GM23248 (cell line): ENCODE measurements at regions not wholly inside any gene's neighbourhood (a gene's known extent, or its start where the extent isn't known, plus 50 kb on each side); places are given as distances from the start of the nearest gene placed in this dataset.
A peak's percentile ranks its signal among the peaks of the same experiment; 100 is the strongest.

ENCODE experiments used
- DNase-seq: peaks from one replicate; pipeline ENCODE4 v3.0.0-alpha.2; 2015
- H2AFZ ChIP-seq: fragments of 200-600 bp; sonication (generic); 2 replicates; pipeline ENCODE4 v1.6.1; 2016; ENCODE audit warnings: antibody characterized with exemption
- H3F3A ChIP-seq: fragments of 200-600 bp; sonication (generic); 2 replicates; pipeline ENCODE4 v1.6.1; 2016; ENCODE audit warnings: mild to moderate bottlenecking, antibody characterized with exemption, mixed run types; ENCODE audit not compliant: insufficient read depth
- H3K27ac ChIP-seq: fragments of 200-600 bp; sonication (generic); 2 replicates; pipeline ENCODE4 v1.5.1; 2016; ENCODE audit warnings: mild to moderate bottlenecking
- H3K27me3 ChIP-seq: fragments of 200-600 bp; sonication (generic); replicated peaks from 2 replicates; pipeline ENCODE4 v1.6.1; 2016; ENCODE audit warnings: mild to moderate bottlenecking; ENCODE audit not compliant: insufficient read depth
- H3K36me3 ChIP-seq: fragments of 200-600 bp; sonication (generic); 2 replicates; pipeline ENCODE4 v1.6.1; 2016; ENCODE audit warnings: low read depth, mild to moderate bottlenecking
- H3K4me1 ChIP-seq: fragments of 200-600 bp; sonication (generic); 2 replicates; pipeline ENCODE4 v1.6.1; 2016; ENCODE audit warnings: mild to moderate bottlenecking; ENCODE audit not compliant: insufficient read depth
- H3K4me2 ChIP-seq: fragments of 200-600 bp; sonication (generic); one replicate; pipeline ENCODE4 v1.6.1; 2016; ENCODE audit warnings: mild to moderate bottlenecking; ENCODE audit not compliant: unreplicated experiment
- H3K4me3 ChIP-seq: fragments of 200-600 bp; sonication (generic); 2 replicates; pipeline ENCODE4 v1.5.1; 2016; ENCODE audit warnings: mild to moderate bottlenecking
- H3K79me2 ChIP-seq: fragments of 200-600 bp; sonication (generic); 2 replicates; pipeline ENCODE4 v1.6.1; 2016; ENCODE audit warnings: mild to moderate bottlenecking; ENCODE audit not compliant: insufficient read depth
- H3K9ac ChIP-seq: fragments of 200-600 bp; sonication (generic); 2 replicates; pipeline ENCODE4 v1.6.1; 2016; ENCODE audit warnings: mild to moderate bottlenecking
- H3K9me2 ChIP-seq: fragments of 200-600 bp; sonication (generic); 2 replicates; pipeline ENCODE4 v1.6.1; 2016; ENCODE audit warnings: mixed run types, mild to moderate bottlenecking, moderate library complexity; ENCODE audit not compliant: insufficient read depth
- H3K9me3 ChIP-seq: fragments of 200-600 bp; sonication (generic); one replicate; pipeline ENCODE4 v1.6.1; 2017; ENCODE audit warnings: low read depth
- H4K20me1 ChIP-seq: fragments of 200-600 bp; sonication (generic); 2 replicates; pipeline ENCODE4 v1.6.0; 2016; ENCODE audit not compliant: insufficient read depth
- EZH2 ChIP-seq: fragments of 200-600 bp; sonication (generic); IDR thresholded peaks from 2 replicates; pipeline ENCODE4 v1.6.1; 2018; ENCODE audit warnings: antibody characterized with exemption, mild to moderate bottlenecking; ENCODE audit not compliant: insufficient read depth, poor library complexity, severe bottlenecking
- EZH2phosphoT487 ChIP-seq: fragments of 200-600 bp; sonication (generic); IDR thresholded peaks from 2 replicates; pipeline ENCODE4 v1.6.1; 2018; ENCODE audit warnings: antibody characterized with exemption, moderate library complexity, mild to moderate bottlenecking, low read depth; ENCODE audit not compliant: insufficient read depth
- WGBS, 2 experiments: methylation state at CpG; one replicate each; pipeline ENCODE4 v1.1.6; 2015 to 2017; ENCODE audit warnings: low lambda C conversion rate in 2 of 2, low coverage in 1 of 2; ENCODE audit errors: missing lambda C conversion rate in 2 of 2; 5-methylcytosine and 5-hydroxymethylcytosine counted together
- in situ Hi-C: fragments of 300-500 bp; cut with MboI; formaldehyde crosslinking; loops from 2 replicates; pipeline ENCODE4 v1.15.0; 2020

DNA sequence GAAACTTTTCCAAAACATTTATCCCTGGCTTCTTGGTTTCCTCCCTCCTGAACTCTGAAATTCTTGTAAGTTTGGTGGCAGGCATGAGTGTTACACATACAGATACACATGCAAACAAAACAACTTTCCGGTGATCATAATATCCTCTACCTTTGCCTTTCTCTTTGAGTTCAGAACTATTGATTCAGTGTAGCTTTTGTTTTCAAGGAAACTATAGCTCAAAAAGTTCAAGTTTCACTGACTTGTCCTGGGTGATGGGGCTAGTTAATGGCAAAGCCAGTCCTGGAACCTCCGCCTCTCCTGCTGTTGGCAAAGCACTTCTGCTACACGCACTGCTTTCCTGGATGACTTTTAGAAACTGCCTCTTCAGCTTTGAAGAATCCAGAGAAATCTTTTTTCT is 177.3 kb upstream of the FAT1 start:
- WGBS, 2 experiments = 95 to 98% methylated on average over 3 of the region's 3 CpGs
- in situ Hi-C loops = no loop called here
- Histone ChIP-seq H3K36me3 (no peaks in the 10 kb centered on the region), H3K9ac (0 out of 2 replicates have a peak overlapping the region, but pooled peaks have one; percentile 21), H3K79me2 (no peaks in the 10 kb centered on the region), H3K9me2 (no peaks in the 10 kb centered on the region), H3K27me3 (no peaks in the 10 kb centered on the region), H3K4me1 (peaks cover 23% of the 10 kb centered on the region), H3F3A (peaks cover 18% of the 10 kb centered on the region), H2AFZ (peak overlapping the region; percentile 23; the same call in 1 of the 2 replicates), H3K4me2 (no peak overlapping the region), H3K9me3 (no peaks in the 10 kb centered on the region), H3K4me3 (no peak overlapping the region), H4K20me1 (no peaks in the 10 kb centered on the region), H3K27ac (peak overlapping the region; percentile 52)
- DNase-seq = no peak
- TF ChIP-seq EZH2 (no peak), EZH2phosphoT487 (no peak)

DNA sequence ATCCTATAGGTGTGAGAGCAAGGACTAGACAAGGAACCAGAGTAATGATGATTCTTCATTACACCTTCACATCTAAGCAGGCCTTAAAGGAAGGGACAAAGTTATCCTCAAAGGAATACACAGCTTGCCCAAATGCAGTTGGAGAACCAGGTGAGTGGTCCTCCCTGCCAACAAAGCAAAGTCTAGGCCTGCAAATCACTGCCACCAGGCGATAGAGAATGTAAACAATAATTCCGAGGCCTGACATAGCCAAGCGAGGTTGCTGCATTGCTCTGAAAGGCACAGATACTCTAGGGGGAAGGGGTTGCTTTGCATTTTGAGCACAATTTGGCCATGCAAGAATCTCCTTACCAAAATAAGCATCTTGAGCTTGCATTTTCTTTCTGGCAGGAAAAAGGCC is 178.2 kb upstream of the FAT1 start:
- 92 to 94% methylated on average over 3 of the region's 3 CpGs for WGBS, 2 experiments
- no peak overlapping the region for H3K9ac ChIP-seq
- H3K79me2 ChIP-seq = no peaks in the 10 kb centered on the region
- H3K36me3 ChIP-seq = no peaks in the 10 kb centered on the region
- H3K9me3 ChIP-seq = no peaks in the 10 kb centered on the region
- in situ Hi-C loops = no loop called here
- no peak overlapping the region for H3K4me3 ChIP-seq
- peaks cover 18% of the 10 kb centered on the region for H3F3A ChIP-seq
- H3K27ac ChIP-seq = no peak overlapping the region
- peaks cover 23% of the 10 kb centered on the region for H3K4me1 ChIP-seq
- H3K4me2 ChIP-seq = no peak overlapping the region
- DNase-seq = no peak
- H3K27me3 ChIP-seq = no peaks in the 10 kb centered on the region
- no peaks in the 10 kb centered on the region for H4K20me1 ChIP-seq
- H2AFZ ChIP-seq = no peak overlapping the region
- TF ChIP-seq EZH2phosphoT487 (no peak), EZH2 (no peak)
- H3K9me2 ChIP-seq = no peaks in the 10 kb centered on the region

DNA sequence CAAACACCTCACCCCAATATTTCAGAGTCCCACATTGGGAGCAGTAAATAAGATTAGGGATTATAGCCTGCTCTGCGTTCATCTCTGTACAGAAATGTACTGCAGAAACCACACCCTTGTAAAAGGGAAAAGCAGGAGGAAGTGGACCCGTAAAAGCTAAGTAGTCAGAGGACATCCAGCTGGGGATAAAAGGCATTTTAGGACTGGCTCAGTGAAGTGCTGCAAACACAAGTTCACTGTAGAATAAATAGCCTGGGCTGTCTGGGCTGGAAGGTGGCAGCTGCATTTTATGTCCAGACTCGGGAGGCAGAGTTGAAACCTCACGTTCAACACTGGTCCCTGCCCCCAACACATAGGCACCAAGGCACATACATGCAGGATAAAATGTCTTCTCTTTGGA is 178.7 kb upstream of the FAT1 start:
- no peak overlapping the region for H3K4me2 ChIP-seq
- TF ChIP-seq EZH2phosphoT487 (no peak), EZH2 (no peak)
- H3K27me3 ChIP-seq = no peaks in the 10 kb centered on the region
- H3K9me2 ChIP-seq = no peaks in the 10 kb centered on the region
- H3K79me2 ChIP-seq = no peaks in the 10 kb centered on the region
- peaks cover 18% of the 10 kb centered on the region for H3F3A ChIP-seq
- no peak overlapping the region for H3K4me3 ChIP-seq
- no peak overlapping the region for H3K27ac ChIP-seq
- H3K36me3 ChIP-seq = no peaks in the 10 kb centered on the region
- no peak overlapping the region for H2AFZ ChIP-seq
- WGBS, 2 experiments = 84 to 85% methylated on average over 4 of the region's 4 CpGs
- no peak overlapping the region for H3K9ac ChIP-seq
- no peaks in the 10 kb centered on the region for H3K9me3 ChIP-seq
- no peak for DNase-seq
- in situ Hi-C loops = no loop called here
- H3K4me1 ChIP-seq = peaks cover 23% of the 10 kb centered on the region
- H4K20me1 ChIP-seq = no peaks in the 10 kb centered on the region

DNA sequence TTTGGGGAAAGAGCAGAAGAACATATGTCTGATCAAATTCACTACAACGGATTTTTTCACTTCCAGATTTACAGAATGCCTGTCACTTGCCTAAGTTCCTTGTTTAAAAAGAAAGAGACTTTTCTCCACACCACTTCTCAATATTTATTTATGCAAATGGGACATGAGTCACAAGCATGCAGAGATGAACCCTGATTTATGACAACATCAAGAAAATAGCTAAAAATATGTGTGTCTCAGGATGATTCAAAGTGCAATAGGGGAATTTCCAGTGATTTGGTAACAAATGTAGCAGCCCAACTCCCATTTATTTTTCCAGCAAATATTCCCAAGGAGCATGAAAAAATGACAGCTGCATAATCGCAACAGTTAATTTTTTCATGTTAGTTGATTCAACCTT is 180.4 kb upstream of the FAT1 start:
- no peaks in the 10 kb centered on the region for H3K9me3 ChIP-seq
- peak; percentile 90 for DNase-seq
- peak overlapping the region; percentile 55 for H3K27ac ChIP-seq
- H3K79me2 ChIP-seq = no peaks in the 10 kb centered on the region
- no peaks in the 10 kb centered on the region for H4K20me1 ChIP-seq
- no peak for TF ChIP-seq EZH2
- no peak for TF ChIP-seq EZH2phosphoT487
- H3K9ac ChIP-seq = peak overlapping the region; percentile 24; the same call in 1 of the 2 replicates
- H3K4me1 ChIP-seq = peaks cover 23% of the 10 kb centered on the region
- peak overlapping the region; percentile 66 for H3K4me2 ChIP-seq
- peaks cover 18% of the 10 kb centered on the region for H3F3A ChIP-seq
- H3K9me2 ChIP-seq = no peaks in the 10 kb centered on the region
- no peaks in the 10 kb centered on the region for H3K36me3 ChIP-seq
- no peak overlapping the region for H2AFZ ChIP-seq
- 1 to 5% methylated on average over 2 of the region's 2 CpGs for WGBS, 2 experiments
- peak overlapping the region; percentile 27 for H3K4me3 ChIP-seq
- in situ Hi-C loops = no loop called here
- no peaks in the 10 kb centered on the region for H3K27me3 ChIP-seq

DNA sequence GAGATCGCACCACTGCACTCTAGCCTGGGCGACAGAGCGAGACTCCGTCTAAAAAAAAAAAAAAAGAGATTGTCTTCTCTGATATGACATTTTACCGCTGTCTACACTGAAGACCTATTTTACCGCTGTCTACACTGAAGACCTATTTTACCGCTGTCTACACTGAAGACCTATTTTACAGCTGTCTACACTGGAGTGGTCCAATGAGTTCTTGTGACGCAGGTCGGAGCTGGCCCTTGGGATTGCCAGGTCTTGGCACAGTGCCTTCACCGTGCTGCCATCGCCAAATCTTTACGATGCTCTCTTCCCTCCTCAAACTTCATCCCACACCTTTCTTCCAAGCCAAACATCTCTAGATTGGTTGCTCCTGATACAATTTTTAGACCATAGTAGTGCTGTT is 183.1 kb upstream of the FAT1 start:
- Histone ChIP-seq H3K36me3 (no peaks in the 10 kb centered on the region), H3K27me3 (no peaks in the 10 kb centered on the region), H3K9me2 (no peaks in the 10 kb centered on the region), H4K20me1 (no peaks in the 10 kb centered on the region), H3K4me2 (no peak overlapping the region), H3F3A (peaks cover 8% of the 10 kb centered on the region), H2AFZ (no peak overlapping the region), H3K9me3 (no peaks in the 10 kb centered on the region), H3K4me3 (no peak overlapping the region), H3K27ac (no peak overlapping the region), H3K79me2 (no peaks in the 10 kb centered on the region), H3K9ac (no peak overlapping the region), H3K4me1 (peaks cover 13% of the 10 kb centered on the region)
- WGBS, 2 experiments = 92 to 98% methylated on average over 12 of the region's 12 CpGs
- no peak for DNase-seq
- no peak for TF ChIP-seq EZH2
- TF ChIP-seq EZH2phosphoT487 = no peak
- in situ Hi-C loops = no loop called here
